LNCaP clone FGC (cell line): ENCODE measurements at regions not wholly inside any gene's neighbourhood (a gene's known extent, or its start where the extent isn't known, plus 50 kb on each side); places are given as distances from the start of the nearest gene placed in this dataset.

ENCODE experiments used
- DNase-seq: peaks from one replicate; pipeline ENCODE4 v3.0.0-alpha.2; 2011; ENCODE audit warnings: low read depth
- H3K4me3 ChIP-seq: 2 replicates; pipeline ENCODE4 v1.5.1; 2011; ENCODE audit warnings: mild to moderate bottlenecking, low read depth, low read length, control low read depth
- CTCF ChIP-seq: IDR thresholded peaks from 2 replicates; pipeline ENCODE4 v1.5.1; 2012; ENCODE audit warnings: mild to moderate bottlenecking; ENCODE audit not compliant: control insufficient read depth, insufficient read depth; ENCODE audit errors: extremely low read depth

DNA sequence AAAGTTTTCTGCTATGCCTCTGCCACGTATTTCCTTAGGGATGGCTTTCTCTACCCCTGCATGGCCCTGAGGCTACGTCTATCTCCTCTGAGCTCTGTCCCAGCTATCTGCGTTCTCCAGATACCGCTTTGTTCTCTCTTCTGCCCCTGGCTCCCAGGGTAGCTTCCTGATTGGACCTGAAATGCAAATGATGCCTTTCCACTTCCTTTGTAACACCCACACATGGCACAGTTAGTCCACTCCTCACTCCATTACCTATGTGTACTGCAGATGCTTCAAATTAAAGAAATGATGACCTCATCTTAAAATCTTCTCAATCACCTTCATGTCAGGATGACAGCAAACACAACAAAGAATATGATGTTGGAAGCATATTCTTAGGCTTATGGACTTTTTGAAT is 138.6 kb upstream of the POGK start:
- H3K4me3 ChIP-seq, result no peak overlapping the region
- no peak for DNase-seq
- TF ChIP-seq CTCF, result no peak

DNA sequence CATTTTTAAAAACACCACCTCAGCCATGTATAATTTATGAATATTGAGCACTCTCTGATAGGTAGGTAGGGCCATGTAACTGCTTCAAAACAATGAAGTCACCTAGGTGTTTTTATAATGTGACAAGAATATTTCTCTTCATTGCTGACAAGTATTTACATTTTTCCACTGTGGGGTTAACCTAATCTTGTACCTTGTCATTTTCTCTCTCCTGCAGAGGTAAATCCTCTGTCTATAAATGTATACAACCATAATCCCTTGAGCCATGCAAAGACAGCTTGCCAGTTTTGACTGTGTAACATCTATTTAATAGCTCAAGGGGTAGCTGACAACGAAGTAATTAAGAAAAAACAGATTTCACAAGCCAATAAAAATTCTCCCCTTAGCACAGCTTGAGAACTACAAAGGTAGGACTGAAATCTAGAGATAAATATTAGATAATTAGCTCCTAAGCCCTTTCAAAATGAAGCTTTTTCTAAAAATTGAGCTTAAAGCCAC is 137.6 kb upstream of the POGK start:
- H3K4me3 ChIP-seq, result no peak overlapping the region
- no peak for DNase-seq
- no peak for TF ChIP-seq CTCF

DNA sequence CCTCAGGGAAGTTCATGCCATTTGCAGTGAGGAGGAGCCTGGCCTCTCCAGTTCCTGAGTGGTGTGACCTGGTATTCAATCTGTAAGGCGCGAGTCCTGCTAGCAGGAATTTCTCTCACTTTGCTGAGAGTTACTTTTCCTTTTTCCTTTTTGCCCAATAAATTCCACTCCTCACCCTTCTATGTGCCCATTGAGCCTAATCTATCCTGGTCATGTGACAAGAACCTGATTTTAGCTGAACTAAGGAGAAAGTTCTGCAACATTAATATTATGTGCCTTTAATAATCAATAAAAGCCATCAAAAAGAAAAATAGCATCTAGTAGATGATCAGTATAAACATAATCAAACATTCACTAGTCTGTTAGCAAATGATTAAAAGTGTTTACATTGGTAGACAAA is 136.1 kb upstream of the POGK start:
- no peak overlapping the region for H3K4me3 ChIP-seq
- DNase-seq, result no peak
- TF ChIP-seq CTCF, result no peak

- no peak for DNase-seq
- TF ChIP-seq CTCF, result no peak
- no peak overlapping the region for H3K4me3 ChIP-seq
Measured at GRCh38 chr1:166703726-166704462, 135.4 kb upstream of the POGK start.

- TF ChIP-seq CTCF, result no peak
- no peak for DNase-seq
- no peak overlapping the region for H3K4me3 ChIP-seq
Measured at GRCh38 chr1:166705376-166706289, 133.6 kb upstream of the POGK start.

DNA sequence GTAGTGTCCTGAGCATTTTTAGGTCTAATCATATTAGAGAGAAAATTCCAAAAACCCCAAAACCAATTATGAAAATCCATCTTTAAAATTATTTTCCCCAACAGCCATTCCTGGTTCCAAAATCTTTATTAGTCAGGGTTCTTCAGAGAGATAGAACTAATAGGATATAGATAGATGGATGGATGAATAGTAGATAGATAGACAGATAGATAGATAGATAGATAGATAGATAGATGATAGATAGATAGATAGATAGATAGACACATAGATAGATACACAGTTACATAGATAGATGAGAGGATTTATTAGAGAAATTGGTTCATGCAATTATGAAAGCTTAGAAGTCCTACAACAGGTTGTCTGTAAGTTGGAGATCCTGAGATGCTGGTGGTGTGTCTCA is 122.7 kb upstream of the POGK start:
- DNase-seq, result no peak
- no peak for TF ChIP-seq CTCF
- no peak overlapping the region for H3K4me3 ChIP-seq
